Prostate gland (tissue), 2 donors: ENCODE measurements at regions not wholly inside any gene's neighbourhood (a gene's known extent, or its start where the extent isn't known, plus 50 kb on each side); places are given as distances from the start of the nearest gene placed in this dataset.

ENCODE experiments used
- POLR2A ChIP-seq: fragments of 450-650 bp; IDR thresholded peaks from one replicate; pipeline ENCODE4 v1.6.1; 2016; ENCODE audit warnings: antibody characterized with exemption, mild to moderate bottlenecking
- POLR2AphosphoS5 ChIP-seq: sonication (generic); formaldehyde crosslinking; IDR thresholded peaks from one replicate; pipeline ENCODE4 v1.6.1; 2017; ENCODE audit warnings: antibody characterized with exemption
- TF ChIP-seq, protein P1 (sequence below), 4 experiments: fragments of 200-600 bp in 2 of 4; fragments of 450-650 bp in 2 of 4; sonication (generic) in 2 of 4; IDR thresholded peaks; 1 replicate in 3 of 4; 2 replicates in 1 of 4; pipeline ENCODE4 v1.5.1; 2016 to 2019; ENCODE audit warnings: antibody characterized with exemption in 4 of 4, mild to moderate bottlenecking in 2 of 4, moderate library complexity in 2 of 4

DNA sequence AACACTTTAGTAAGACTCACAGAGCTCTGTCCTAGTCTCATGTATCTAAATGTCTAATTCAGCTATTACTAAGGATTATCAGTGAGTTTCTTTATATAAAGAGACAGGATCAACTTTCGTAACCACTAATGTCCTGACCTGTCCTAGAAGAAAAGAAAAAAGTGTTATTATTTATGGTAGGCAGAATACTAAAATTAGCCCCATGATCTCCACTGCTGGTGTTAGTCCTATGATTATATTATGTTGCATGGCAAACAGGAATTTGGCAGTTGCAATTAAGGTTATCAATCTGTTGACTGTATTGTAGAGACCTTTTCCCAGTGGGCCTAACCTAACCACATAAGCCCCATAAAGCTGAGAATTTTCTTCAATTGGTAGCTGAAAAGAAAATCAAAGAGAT is 132.9 kb upstream of the DIO2 start:
- TF ChIP-seq, protein P1, sequence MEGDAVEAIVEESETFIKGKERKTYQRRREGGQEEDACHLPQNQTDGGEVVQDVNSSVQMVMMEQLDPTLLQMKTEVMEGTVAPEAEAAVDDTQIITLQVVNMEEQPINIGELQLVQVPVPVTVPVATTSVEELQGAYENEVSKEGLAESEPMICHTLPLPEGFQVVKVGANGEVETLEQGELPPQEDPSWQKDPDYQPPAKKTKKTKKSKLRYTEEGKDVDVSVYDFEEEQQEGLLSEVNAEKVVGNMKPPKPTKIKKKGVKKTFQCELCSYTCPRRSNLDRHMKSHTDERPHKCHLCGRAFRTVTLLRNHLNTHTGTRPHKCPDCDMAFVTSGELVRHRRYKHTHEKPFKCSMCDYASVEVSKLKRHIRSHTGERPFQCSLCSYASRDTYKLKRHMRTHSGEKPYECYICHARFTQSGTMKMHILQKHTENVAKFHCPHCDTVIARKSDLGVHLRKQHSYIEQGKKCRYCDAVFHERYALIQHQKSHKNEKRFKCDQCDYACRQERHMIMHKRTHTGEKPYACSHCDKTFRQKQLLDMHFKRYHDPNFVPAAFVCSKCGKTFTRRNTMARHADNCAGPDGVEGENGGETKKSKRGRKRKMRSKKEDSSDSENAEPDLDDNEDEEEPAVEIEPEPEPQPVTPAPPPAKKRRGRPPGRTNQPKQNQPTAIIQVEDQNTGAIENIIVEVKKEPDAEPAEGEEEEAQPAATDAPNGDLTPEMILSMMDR (IDR thresholded peaks at IDR 0.05) = no peak
- TF ChIP-seq POLR2AphosphoS5 (no peak), POLR2A (no peak)
